GM18867 (cell line): ENCODE measurements at regions not wholly inside any gene's neighbourhood (a gene's known extent, or its start where the extent isn't known, plus 50 kb on each side); places are given as distances from the start of the nearest gene placed in this dataset.

ENCODE experiments used
- ATAC-seq: cut with Tn5 transposase; IDR thresholded peaks from one replicate; pipeline ENCODE4 v1.9.1; 2021; ENCODE audit warnings: mild to moderate bottlenecking, moderate library complexity; ENCODE audit not compliant: unreplicated experiment

- no peak for ATAC-seq
Observed at GRCh38 chr11:92524542-92524941, 299.9 kb downstream of the FAT3 start.

GRCh38 chr11:92527467-92527866 lies 302.8 kb downstream of the FAT3 start:
- ATAC-seq = no peak

DNA sequence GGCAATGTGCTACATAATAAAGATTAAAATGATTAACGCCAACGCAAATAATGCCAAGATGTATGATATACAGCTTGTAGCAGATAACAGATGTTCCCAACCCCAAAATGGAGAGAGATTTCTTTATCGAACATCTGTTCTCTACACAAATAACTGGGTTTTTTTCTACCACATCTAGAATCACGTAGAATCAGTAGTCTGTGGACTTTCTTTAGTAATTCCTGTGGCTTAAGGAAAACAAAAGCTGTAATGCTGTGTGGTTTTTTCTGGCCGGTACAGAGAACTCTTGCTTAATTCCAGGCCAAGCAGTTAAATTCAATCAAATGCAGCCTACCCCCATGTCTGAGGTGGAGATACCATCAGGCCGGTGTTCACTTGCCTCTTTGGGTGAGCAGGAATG lies 303.4 kb downstream of the FAT3 start:
- ATAC-seq = no peak

- no peak for ATAC-seq
Observed at GRCh38 chr11:92531065-92531739, 306.6 kb downstream of the FAT3 start.

GRCh38 chr11:92533657-92534335 lies 309.2 kb downstream of the FAT3 start:
- no peak for ATAC-seq

DNA sequence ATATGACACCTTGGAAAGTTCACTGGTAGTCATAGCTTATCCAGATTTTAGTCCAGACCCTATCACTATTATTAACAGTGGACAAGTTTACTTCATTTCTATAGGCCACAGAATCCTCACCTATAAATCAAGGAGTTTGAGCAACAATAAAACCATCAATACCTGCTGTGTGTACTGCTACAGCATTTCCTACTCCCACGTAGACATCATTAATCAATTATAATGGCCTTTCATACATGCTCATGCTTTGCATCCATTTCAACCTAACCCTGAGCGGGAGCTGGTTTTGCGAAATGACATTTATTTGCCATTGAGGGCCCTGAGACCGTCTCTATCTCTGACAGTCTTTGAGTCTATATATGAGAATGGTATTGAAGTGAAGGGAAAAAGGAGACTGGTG lies 312.3 kb downstream of the FAT3 start:
- no peak for ATAC-seq

GRCh38 chr11:92540096-92540495 lies 315.5 kb downstream of the FAT3 start:
- no peak for ATAC-seq

- ATAC-seq = no peak
Observed at GRCh38 chr11:92545906-92546471, 321.4 kb downstream of the FAT3 start.

- ATAC-seq = no peak
Observed at GRCh38 chr11:92546603-92547002, 322.0 kb downstream of the FAT3 start.

- ATAC-seq = no peak
Observed at GRCh38 chr11:92550411-92550810, 325.8 kb downstream of the FAT3 start.

DNA sequence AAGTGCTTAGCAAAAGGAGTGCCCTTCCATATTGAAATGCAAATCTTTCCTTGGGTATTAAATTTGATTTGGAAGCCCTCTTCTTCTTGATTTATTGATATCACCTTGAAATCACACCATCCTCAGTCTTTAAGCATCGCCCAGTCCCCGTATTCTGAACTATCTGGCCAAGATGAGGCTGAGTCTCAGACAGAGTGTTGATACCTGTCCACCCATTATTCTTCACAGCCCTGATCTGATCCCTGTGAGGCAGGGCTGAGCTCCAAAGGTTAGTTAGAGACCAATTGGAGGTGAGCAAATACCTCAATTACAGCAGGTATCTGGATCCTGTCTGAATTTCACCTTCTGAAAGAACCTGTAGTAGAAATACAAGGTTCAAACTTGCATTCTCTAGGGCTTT lies 326.3 kb downstream of the FAT3 start:
- ATAC-seq = no peak

GRCh38 chr11:92552942-92553341 lies 328.3 kb downstream of the FAT3 start:
- ATAC-seq = no peak

- no peak for ATAC-seq
Observed at GRCh38 chr11:92554688-92555087, 330.1 kb downstream of the FAT3 start.

- no peak for ATAC-seq
Observed at GRCh38 chr11:92556431-92556830, 331.8 kb downstream of the FAT3 start.

DNA sequence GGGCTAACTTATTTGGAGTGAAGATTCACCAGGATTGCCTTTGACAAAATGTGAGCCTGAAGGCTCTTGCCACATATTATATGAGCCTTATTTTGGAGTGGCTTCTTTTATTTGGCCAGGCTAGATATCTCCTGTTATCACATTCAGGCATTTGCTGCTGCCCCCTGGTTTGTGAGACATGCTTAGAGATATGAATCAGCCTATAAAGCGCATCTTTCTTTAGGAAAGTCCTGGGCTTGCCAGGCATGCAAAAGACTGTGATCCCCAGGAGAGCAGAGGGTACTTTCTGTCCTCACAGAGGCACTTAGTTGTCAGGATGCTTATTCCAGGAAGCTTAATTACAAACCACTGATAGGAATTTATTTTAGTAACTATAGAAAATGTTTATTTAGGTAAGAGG lies 333.3 kb downstream of the FAT3 start:
- no peak for ATAC-seq

DNA sequence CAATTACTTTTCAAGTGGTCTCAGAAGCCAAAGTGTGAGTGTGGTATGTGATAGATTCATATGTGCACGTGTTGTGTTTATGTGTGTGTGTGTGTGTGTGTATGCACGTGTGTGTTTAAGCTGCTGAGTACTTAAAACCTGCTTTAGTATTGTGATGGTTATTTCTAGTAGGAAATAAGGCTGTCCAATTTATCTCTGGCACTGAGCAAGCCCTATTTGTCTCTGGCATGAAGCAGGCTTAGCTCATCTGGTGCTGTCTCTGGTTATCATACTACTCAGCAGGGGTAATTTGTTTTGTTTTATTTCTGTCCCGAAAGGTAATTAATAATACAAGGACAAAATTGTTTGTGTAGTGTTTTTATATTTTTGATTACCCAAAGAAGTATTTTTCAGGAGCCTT lies 333.7 kb downstream of the FAT3 start:
- no peak for ATAC-seq

- ATAC-seq = no peak
Observed at GRCh38 chr11:92569726-92570125, 345.1 kb downstream of the FAT3 start.

DNA sequence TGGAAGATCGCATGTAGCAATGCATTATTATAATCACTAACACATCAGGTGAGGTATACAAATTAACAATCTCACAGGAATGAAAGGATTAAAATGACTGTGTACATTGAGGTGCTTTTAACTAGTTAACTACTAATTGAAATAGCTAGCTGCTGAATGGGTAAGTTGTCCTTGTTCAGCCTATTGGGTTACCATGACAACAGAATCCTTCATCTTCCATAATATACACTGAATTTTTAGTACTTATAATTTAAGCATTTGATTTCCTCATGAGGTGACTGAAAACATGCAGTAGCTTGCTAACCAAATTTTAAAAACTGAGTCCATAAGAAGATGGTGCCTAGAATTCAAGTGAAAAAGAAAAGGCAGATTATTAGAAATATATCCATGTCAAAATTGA lies 347.9 kb downstream of the FAT3 start:
- ATAC-seq = no peak

DNA sequence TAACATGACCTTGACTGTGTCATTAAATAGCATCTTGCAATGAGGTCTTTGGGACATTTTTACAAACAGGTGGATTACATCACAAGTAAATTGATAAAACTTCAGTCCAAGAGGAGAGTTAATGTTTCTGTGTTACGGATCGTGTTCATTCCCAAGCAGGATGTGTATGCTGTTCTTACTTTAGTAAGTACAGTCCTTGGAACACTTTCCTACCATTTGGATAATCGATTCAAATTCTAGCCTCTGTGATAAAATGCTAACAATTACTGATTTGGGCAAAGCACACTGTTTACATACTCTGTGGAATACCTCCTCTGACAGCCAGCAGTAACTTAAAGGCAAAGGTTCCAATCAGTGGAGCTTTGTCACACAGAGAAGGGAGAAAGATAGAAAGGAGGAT lies 351.7 kb downstream of the FAT3 start:
- no peak for ATAC-seq

GRCh38 chr11:92580908-92581307 lies 356.3 kb downstream of the FAT3 start:
- ATAC-seq = no peak

GRCh38 chr11:92588393-92588792 lies 363.8 kb downstream of the FAT3 start:
- ATAC-seq = no peak

DNA sequence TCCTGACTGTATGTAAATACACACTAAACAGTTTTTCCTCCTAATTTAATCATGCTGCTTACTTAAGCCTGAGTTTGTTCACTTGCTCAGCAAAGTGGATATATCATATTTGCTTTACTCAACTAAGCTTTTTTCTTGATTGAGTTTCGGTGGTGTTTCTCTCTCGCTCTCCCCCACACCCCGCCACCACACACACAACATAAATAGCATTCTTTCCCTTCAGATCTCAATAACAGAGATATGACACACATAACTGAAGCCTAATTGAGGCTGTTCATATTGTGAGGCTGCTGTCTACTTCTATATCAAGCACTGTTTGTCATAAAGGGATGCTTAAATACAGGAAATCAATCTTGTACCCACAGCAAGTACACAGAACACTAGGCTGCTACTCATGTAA lies 364.9 kb downstream of the FAT3 start:
- no peak for ATAC-seq
